KMS-11 (cell line): ENCODE measurements at regions not wholly inside any gene's neighbourhood (a gene's known extent, or its start where the extent isn't known, plus 50 kb on each side); places are given as distances from the start of the nearest gene placed in this dataset.
"Not testable (repeated sequence)": the region's sequence is repeated elsewhere in the genome, so short reads cannot be mapped to it uniquely, and the experiment has no call there.

Experiments used
- H2AFZ ChIP-seq: fragments of 200-600 bp; sonication (generic); 2 replicates; pipeline ENCODE4 v1.6.1; 2016; ENCODE audit warnings: antibody characterized with exemption, mixed run types, low read depth
- H3K27ac ChIP-seq: fragments of 200-600 bp; sonication (generic); 2 replicates; pipeline ENCODE4 v1.6.1; 2016; ENCODE audit warnings: mild to moderate bottlenecking, mixed run types
- H3K27me3 ChIP-seq: fragments of 200-600 bp; sonication (generic); 2 replicates; pipeline ENCODE4 v1.6.1; 2017; ENCODE audit warnings: mild to moderate bottlenecking, low read depth, mixed run types, moderate library complexity; ENCODE audit not compliant: insufficient read depth
- H3K36me3 ChIP-seq: fragments of 200-600 bp; sonication (generic); 2 replicates; pipeline ENCODE4 v1.6.1; 2017; ENCODE audit warnings: mild to moderate bottlenecking, mixed run types; ENCODE audit not compliant: insufficient read depth
- H3K4me1 ChIP-seq: fragments of 200-600 bp; sonication (generic); 2 replicates; pipeline ENCODE4 v1.6.1; 2016; ENCODE audit warnings: mild to moderate bottlenecking, low read depth, mixed run types; ENCODE audit not compliant: poor library complexity, severe bottlenecking
- H3K4me2 ChIP-seq: fragments of 200-600 bp; sonication (generic); 2 replicates; pipeline ENCODE4 v1.7.0; 2016; ENCODE audit warnings: mild to moderate bottlenecking, mixed run types
- H3K4me3 ChIP-seq: fragments of 200-600 bp; sonication (generic); IDR thresholded peaks from 2 replicates; pipeline ENCODE4 v1.6.1; 2017; ENCODE audit warnings: low read depth, low read length, mixed read lengths; ENCODE audit not compliant: insufficient read depth
- H3K79me2 ChIP-seq: fragments of 200-600 bp; sonication (generic); 2 replicates; pipeline ENCODE4 v1.6.1; 2016; ENCODE audit warnings: low read depth, mixed run types; ENCODE audit not compliant: insufficient read depth
- H3K9ac ChIP-seq: fragments of 200-600 bp; sonication (generic); 2 replicates; pipeline ENCODE4 v1.6.1; 2016; ENCODE audit warnings: mild to moderate bottlenecking, mixed run types
- H4K20me1 ChIP-seq: fragments of 200-600 bp; sonication (generic); 2 replicates; pipeline ENCODE4 v1.6.1; 2016; ENCODE audit warnings: mild to moderate bottlenecking, mixed run types; ENCODE audit not compliant: insufficient read depth
- CTCF ChIP-seq: fragments of 200-600 bp; sonication (generic); conservative IDR thresholded peaks from 2 replicates; pipeline ENCODE4 v1.6.1; 2017; ENCODE audit warnings: low read depth, mild to moderate bottlenecking, antibody characterized with exemption, low read length, moderate library complexity, mixed read lengths

GRCh38 chr6:137715589-137716045, 151.4 kb upstream of the TNFAIP3 start:
- no peak overlapping the region for H3K27ac ChIP-seq
- H2AFZ ChIP-seq, result no peak overlapping the region
- no peaks in the 10 kb centered on the region for H3K79me2 ChIP-seq
- no peak overlapping the region for H3K9ac ChIP-seq
- no peaks in the 10 kb centered on the region for H4K20me1 ChIP-seq
- H3K27me3 ChIP-seq, result no peaks in the 10 kb centered on the region
- no peak overlapping the region for H3K4me3 ChIP-seq
- H3K36me3 ChIP-seq, result no peaks in the 10 kb centered on the region
- H3K4me1 ChIP-seq, result peaks cover 34% of the 10 kb centered on the region
- H3K4me2 ChIP-seq, result no peak overlapping the region
- TF ChIP-seq CTCF, result no peak

DNA sequence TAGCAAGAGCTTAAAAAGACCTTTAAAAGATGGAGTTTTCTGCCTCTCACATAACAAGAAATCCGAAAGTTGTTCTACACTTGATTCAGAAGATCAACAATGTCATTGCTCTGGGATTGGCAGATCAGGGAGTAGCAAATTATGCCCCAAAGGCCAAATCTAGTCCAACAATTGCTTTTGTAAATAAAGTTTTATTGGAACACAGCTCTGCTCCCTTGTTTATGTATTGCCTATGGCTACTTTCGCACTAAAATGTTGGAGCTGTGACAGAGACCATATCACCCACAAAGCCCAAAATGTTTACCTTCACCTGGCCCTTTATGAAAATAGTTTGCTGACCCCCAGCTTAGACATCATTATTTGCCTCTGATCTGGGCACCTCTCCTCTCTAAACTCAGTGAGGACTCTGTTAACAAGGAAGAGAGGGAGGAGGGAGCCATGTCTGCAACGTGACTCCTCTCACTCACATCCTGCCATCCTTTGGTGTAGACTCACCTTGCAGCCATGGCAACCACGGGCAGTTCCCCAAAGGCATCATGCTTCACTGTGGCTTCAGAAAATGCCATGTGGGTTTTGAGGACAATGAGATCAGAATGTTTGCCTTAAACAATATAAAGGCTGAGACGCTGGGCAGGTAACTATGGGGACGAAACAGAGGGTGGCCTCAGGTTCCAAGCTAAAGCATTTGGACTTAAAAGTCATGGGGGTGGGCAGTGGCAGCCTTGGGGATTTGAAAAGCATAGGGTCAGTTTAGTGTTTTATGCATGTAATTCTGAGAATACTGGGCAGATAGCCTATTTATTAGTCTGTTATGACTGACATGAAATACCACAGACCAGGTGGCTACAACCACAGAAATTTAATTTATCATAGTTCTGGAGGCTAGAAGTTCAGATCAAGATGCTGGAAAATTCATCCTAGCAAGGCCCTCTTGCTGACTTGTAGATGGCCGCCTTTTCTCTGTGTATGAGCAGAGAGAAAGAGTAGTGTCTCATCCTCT, 149.7 kb upstream of the TNFAIP3 start:
- Histone ChIP-seq H3K79me2 (no peaks in the 10 kb centered on the region), H3K4me2 (peak overlapping the region; percentile 71), H3K36me3 (no peaks in the 10 kb centered on the region), H3K4me1 (peaks cover 31% of the 10 kb centered on the region), H3K4me3 (no peak overlapping the region), H3K9ac (peak overlapping the region; percentile 13; the same call in 1 of the 2 replicates), H3K27ac (peak overlapping the region; percentile 71), H2AFZ (peak overlapping the region; percentile 53), H4K20me1 (no peaks in the 10 kb centered on the region), H3K27me3 (no peaks in the 10 kb centered on the region)
- no peak for TF ChIP-seq CTCF

- H3K4me2 ChIP-seq, H3K27ac ChIP-seq, H3K79me2 ChIP-seq, H3K4me3 ChIP-seq, H3K27me3 ChIP-seq, H3K9ac ChIP-seq, H4K20me1 ChIP-seq, H3K36me3 ChIP-seq, H2AFZ ChIP-seq: not testable (repeated sequence)
- peaks cover 37% of the 10 kb centered on the region for H3K4me1 ChIP-seq
Observed at GRCh38 chr6:137718903-137719302, 148.2 kb upstream of the TNFAIP3 start.

- no peaks in the 10 kb centered on the region for H3K36me3 ChIP-seq
- no peak overlapping the region for H3K27ac ChIP-seq
- no peaks in the 10 kb centered on the region for H4K20me1 ChIP-seq
- H3K79me2 ChIP-seq, result no peaks in the 10 kb centered on the region
- no peak overlapping the region for H2AFZ ChIP-seq
- peaks cover 19% of the 10 kb centered on the region for H3K4me1 ChIP-seq
- no peak for TF ChIP-seq CTCF
- no peaks in the 10 kb centered on the region for H3K27me3 ChIP-seq
- H3K9ac ChIP-seq, result no peak overlapping the region
- no peak overlapping the region; the same call in 1 of the 2 replicates for H3K4me2 ChIP-seq
- no peak overlapping the region for H3K4me3 ChIP-seq
Observed at GRCh38 chr6:137722749-137723272, 144.2 kb upstream of the TNFAIP3 start.
